ENCODE measurements at regions not wholly inside any gene's neighbourhood (a gene's known extent, or its start where the extent isn't known, plus 50 kb on each side); places are given as distances from the start of the nearest gene placed in this dataset.

- no peaks in the 10 kb centered on the region for H3K27me3 ChIP-seq
- no peaks in the 10 kb centered on the region for H3K36me3 ChIP-seq
- H3K9me3 ChIP-seq, result no peaks in the 10 kb centered on the region
- intact Hi-C loops (cut with DNase I), result no loop called here
- no peaks in the 10 kb centered on the region for H3K4me1 ChIP-seq
- 50% methylated on average over 3 of the region's 3 CpGs for WGBS
- H3K4me3 ChIP-seq, result no peak overlapping the region
- H3K27ac ChIP-seq (replicated peaks in 1 of 4), result no peak overlapping the region
- TF ChIP-seq POLR2A (IDR thresholded peaks at IDR 0.05; ENCODE audit: low read depth) (no peak), POLR2AphosphoS5 (IDR thresholded peaks at IDR 0.05) (no peak), EP300 (IDR thresholded peaks at IDR 0.05) (no peak), CTCF (IDR thresholded peaks at IDR 0.05) (no peak)
- no peak for DNase-seq (ENCODE audit: extremely low spot score)
Measured at GRCh38 chr4:58983887-58984286, 1873.7 kb upstream of the IGFBP7 start.

- TF ChIP-seq EP300 (IDR thresholded peaks at IDR 0.05) (no peak), CTCF (IDR thresholded peaks at IDR 0.05) (no peak), POLR2AphosphoS5 (IDR thresholded peaks at IDR 0.05) (no peak), POLR2A (IDR thresholded peaks at IDR 0.05; ENCODE audit: low read depth) (no peak)
- intact Hi-C loops (cut with DNase I), result no loop called here
- Histone ChIP-seq H3K36me3 (no peaks in the 10 kb centered on the region), H3K4me3 (no peak overlapping the region), H3K9me3 (no peaks in the 10 kb centered on the region), H3K27ac (replicated peaks in 1 of 4) (no peak overlapping the region), H3K27me3 (no peaks in the 10 kb centered on the region), H3K4me1 (no peaks in the 10 kb centered on the region)
- 68% methylated on average over 1 of the region's 1 CpG for WGBS
- DNase-seq (ENCODE audit: extremely low spot score), result no peak
Measured at GRCh38 chr4:59002148-59002547, 1892.0 kb upstream of the IGFBP7 start.

- Histone ChIP-seq H3K9me3 (no peaks in the 10 kb centered on the region), H3K27me3 (no peaks in the 10 kb centered on the region), H3K4me3 (no peak overlapping the region), H3K36me3 (no peaks in the 10 kb centered on the region), H3K27ac (replicated peaks in 1 of 4) (no peak overlapping the region), H3K4me1 (no peaks in the 10 kb centered on the region)
- intact Hi-C loops (cut with DNase I), result no loop called here
- TF ChIP-seq POLR2A (IDR thresholded peaks at IDR 0.05; ENCODE audit: low read depth), result no peak
- TF ChIP-seq CTCF (IDR thresholded peaks at IDR 0.05), result no peak
- no peak for TF ChIP-seq POLR2AphosphoS5 (IDR thresholded peaks at IDR 0.05)
- TF ChIP-seq EP300 (IDR thresholded peaks at IDR 0.05), result no peak
- DNase-seq (ENCODE audit: extremely low spot score), result no peak
Measured at GRCh38 chr4:59024257-59024656, 1914.1 kb upstream of the IGFBP7 start.

- intact Hi-C loops (cut with DNase I), result no loop called here
- DNase-seq (ENCODE audit: extremely low spot score), result no peak
- Histone ChIP-seq H3K36me3 (no peaks in the 10 kb centered on the region), H3K9me3 (no peaks in the 10 kb centered on the region), H3K27ac (replicated peaks in 1 of 4) (no peak overlapping the region), H3K4me1 (no peaks in the 10 kb centered on the region), H3K4me3 (no peak overlapping the region), H3K27me3 (no peaks in the 10 kb centered on the region)
- WGBS, result 70% methylated on average over 1 of the region's 1 CpG
- TF ChIP-seq EP300 (IDR thresholded peaks at IDR 0.05) (no peak), POLR2A (IDR thresholded peaks at IDR 0.05; ENCODE audit: low read depth) (no peak), POLR2AphosphoS5 (IDR thresholded peaks at IDR 0.05) (no peak), CTCF (IDR thresholded peaks at IDR 0.05) (no peak)
Measured at GRCh38 chr4:59037812-59038211, 1927.6 kb upstream of the IGFBP7 start.

GRCh38 chr4:59039046-59039445, 1928.9 kb upstream of the IGFBP7 start:
- H3K4me3 ChIP-seq, result no peak overlapping the region
- no peaks in the 10 kb centered on the region for H3K36me3 ChIP-seq
- no peaks in the 10 kb centered on the region for H3K4me1 ChIP-seq
- intact Hi-C loops (cut with DNase I), result no loop called here
- no peaks in the 10 kb centered on the region for H3K27me3 ChIP-seq
- TF ChIP-seq POLR2A (IDR thresholded peaks at IDR 0.05; ENCODE audit: low read depth) (no peak), EP300 (IDR thresholded peaks at IDR 0.05) (no peak), POLR2AphosphoS5 (IDR thresholded peaks at IDR 0.05) (no peak), CTCF (IDR thresholded peaks at IDR 0.05) (no peak)
- no peak overlapping the region for H3K27ac ChIP-seq (replicated peaks in 1 of 4)
- WGBS, result 95% methylated on average over 6 of the region's 6 CpGs
- H3K9me3 ChIP-seq, result no peaks in the 10 kb centered on the region
- no peak for DNase-seq (ENCODE audit: extremely low spot score)
